ENCODE measurements at regions not wholly inside any gene's neighbourhood (a gene's known extent, or its start where the extent isn't known, plus 50 kb on each side); places are given as distances from the start of the nearest gene placed in this dataset.

GRCh38 chr5:34535433-34535832 is 120.7 kb upstream of the RAI14 start:
- H3K4me3 ChIP-seq (ENCODE audit: low read depth, low read length) = no peak overlapping the region
- TF ChIP-seq CTCF (IDR thresholded peaks at IDR 0.05; ENCODE audit: control insufficient read depth, extremely low read depth, insufficient read depth) = no peak
- DNase-seq (ENCODE audit: low read depth) = no peak

- TF ChIP-seq CTCF (IDR thresholded peaks at IDR 0.05; ENCODE audit: control insufficient read depth, extremely low read depth, insufficient read depth) = no peak
- no peak for DNase-seq (ENCODE audit: low read depth)
- H3K4me3 ChIP-seq (ENCODE audit: low read depth, low read length) = no peak overlapping the region
Observed at GRCh38 chr5:34535944-34536623, 120.0 kb upstream of the RAI14 start.

- TF ChIP-seq CTCF (IDR thresholded peaks at IDR 0.05; ENCODE audit: control insufficient read depth, extremely low read depth, insufficient read depth) = no peak
- DNase-seq (ENCODE audit: low read depth) = no peak
- no peak overlapping the region for H3K4me3 ChIP-seq (ENCODE audit: low read depth, low read length)
Observed at GRCh38 chr5:34536699-34537098, 119.4 kb upstream of the RAI14 start.

- no peak for TF ChIP-seq CTCF (IDR thresholded peaks at IDR 0.05; ENCODE audit: control insufficient read depth, extremely low read depth, insufficient read depth)
- no peak overlapping the region for H3K4me3 ChIP-seq (ENCODE audit: low read depth, low read length)
- no peak for DNase-seq (ENCODE audit: low read depth)
Observed at GRCh38 chr5:34538026-34538672, 118.0 kb upstream of the RAI14 start.

GRCh38 chr5:34539183-34539582 is 116.9 kb upstream of the RAI14 start:
- DNase-seq (ENCODE audit: low read depth) = no peak
- H3K4me3 ChIP-seq (ENCODE audit: low read depth, low read length) = no peak overlapping the region
- no peak for TF ChIP-seq CTCF (IDR thresholded peaks at IDR 0.05; ENCODE audit: control insufficient read depth, extremely low read depth, insufficient read depth)

GRCh38 chr5:34541067-34541466 is 115.1 kb upstream of the RAI14 start:
- H3K4me3 ChIP-seq (ENCODE audit: low read depth, low read length) = no peak overlapping the region
- no peak for DNase-seq (ENCODE audit: low read depth)
- TF ChIP-seq CTCF (IDR thresholded peaks at IDR 0.05; ENCODE audit: control insufficient read depth, extremely low read depth, insufficient read depth) = no peak

- no peak overlapping the region for H3K4me3 ChIP-seq (ENCODE audit: low read depth, low read length)
- no peak for TF ChIP-seq CTCF (IDR thresholded peaks at IDR 0.05; ENCODE audit: control insufficient read depth, extremely low read depth, insufficient read depth)
- DNase-seq (ENCODE audit: low read depth) = no peak
Observed at GRCh38 chr5:34542818-34543217, 113.3 kb upstream of the RAI14 start.
